Panc1 (cell line): ENCODE measurements at regions not wholly inside any gene's neighbourhood (a gene's known extent, or its start where the extent isn't known, plus 50 kb on each side); places are given as distances from the start of the nearest gene placed in this dataset.

Source experiments
- ATAC-seq: fragments of 200-7000 bp; cut with Tn5 transposase; 2 replicates; pipeline ENCODE4 v1.9.1; 2020; ENCODE audit warnings: mild to moderate bottlenecking, moderate library complexity
- BruUV-seq: library from RNA; stranded (reverse); fragments of 400-500 nt; replicated peaks from 2 replicates; lab custom pipeline; 2021; lab: Mats Ljungman, UMichigan
- CTCF ChIA-PET: fragments of 300-600 bp; sonication (Branson Sonifier 250); formaldehyde crosslinking; loops from one replicate; lab custom pipeline; 2022; ENCODE audit warnings: antibody characterized with exemption; lab: Charles Lee
- POLR2A ChIA-PET: fragments of 300-600 bp; sonication (Branson Sonifier 250); formaldehyde crosslinking; loops from one replicate; lab custom pipeline; 2022; ENCODE audit warnings: antibody characterized with exemption; lab: Charles Lee
- DNase-seq: peaks from one replicate; pipeline ENCODE4 v3.0.0-alpha.2; 2010; ENCODE audit warnings: low read depth, low spot score
- H3K27ac ChIP-seq: 2 replicates; pipeline ENCODE4 v1.5.1; 2011; ENCODE audit warnings: mild to moderate bottlenecking, low read length, inconsistent platforms
- H3K27me3 ChIP-seq: fragments of 200-500 bp; sonication (Bioruptor generic); 2 replicates; pipeline ENCODE4 v1.6.0; 2014; ENCODE audit warnings: low read length, inconsistent platforms; ENCODE audit not compliant: control insufficient read depth, insufficient read depth
- H3K36me3 ChIP-seq: fragments of 200-500 bp; sonication (Bioruptor generic); 2 replicates; pipeline ENCODE4 v1.5.1; 2014; ENCODE audit warnings: inconsistent platforms, mild to moderate bottlenecking, low read length, moderate library complexity; ENCODE audit not compliant: control insufficient read depth, insufficient read depth
- H3K4me1 ChIP-seq: 2 replicates; pipeline ENCODE4 v1.5.1; 2011; ENCODE audit warnings: inconsistent platforms, mild to moderate bottlenecking, low read length, moderate library complexity; ENCODE audit not compliant: control insufficient read depth, insufficient read depth
- H3K4me3 ChIP-seq, 2 experiments: 2 replicates each; pipeline ENCODE4 v1.5.1; 2011 to 2012; ENCODE audit warnings: low read depth in 2 of 2, low read length in 2 of 2, mild to moderate bottlenecking in 2 of 2, inconsistent platforms in 1 of 2, moderate library complexity in 1 of 2
- H3K9me3 ChIP-seq: fragments of 200-500 bp; sonication (Bioruptor generic); 2 replicates; pipeline ENCODE4 v1.5.1; 2014; ENCODE audit warnings: low read depth, mild to moderate bottlenecking, inconsistent platforms, low read length, moderate library complexity; ENCODE audit not compliant: control insufficient read depth, insufficient read depth
- POLR2AphosphoS5 ChIP-seq: IDR thresholded peaks from 2 replicates; pipeline ENCODE4 v1.6.1; 2012; ENCODE audit warnings: mild to moderate bottlenecking, low read depth, low read length, moderate library complexity
- SIN3A ChIP-seq: IDR thresholded peaks from 2 replicates; pipeline ENCODE4 v1.6.1; 2012; ENCODE audit warnings: low read depth, mild to moderate bottlenecking, low read length, moderate library complexity, borderline replicate concordance; ENCODE audit not compliant: insufficient read depth
- TCF7L2 ChIP-seq: IDR thresholded peaks from 2 replicates; pipeline ENCODE4 v1.6.1; 2011; ENCODE audit warnings: mild to moderate bottlenecking, low read depth, low read length, inconsistent platforms
- in situ Hi-C: cut with HindIII; loops from 2 replicates; pipeline ENCODE4 v1.10.0; 2016; ENCODE audit warnings: low sequenced_read_pairs, low pct_unique_long_range_greater_than_20kb
- intact Hi-C: fragments of 100-400 bp; cut with micrococcal nuclease; formaldehyde crosslinking; loops from one replicate; pipeline ENCODE4 v1.10.0; 2022; ENCODE audit not compliant: unreplicated experiment
- TF ChIP-seq, protein P1 (sequence below): fragments of 450-650 bp; IDR thresholded peaks from 2 replicates; pipeline ENCODE4 v1.5.1; 2017; ENCODE audit warnings: mild to moderate bottlenecking
- TF ChIP-seq, protein P2 (sequence below), 2 experiments: IDR thresholded peaks; 2 replicates each; pipeline ENCODE4 v1.6.1; 2011 to 2012; ENCODE audit warnings: low read depth in 2 of 2, control low read depth in 1 of 2, low read length in 1 of 2, mild to moderate bottlenecking in 1 of 2, moderate library complexity in 1 of 2; ENCODE audit not compliant: insufficient read depth in 1 of 2

DNA sequence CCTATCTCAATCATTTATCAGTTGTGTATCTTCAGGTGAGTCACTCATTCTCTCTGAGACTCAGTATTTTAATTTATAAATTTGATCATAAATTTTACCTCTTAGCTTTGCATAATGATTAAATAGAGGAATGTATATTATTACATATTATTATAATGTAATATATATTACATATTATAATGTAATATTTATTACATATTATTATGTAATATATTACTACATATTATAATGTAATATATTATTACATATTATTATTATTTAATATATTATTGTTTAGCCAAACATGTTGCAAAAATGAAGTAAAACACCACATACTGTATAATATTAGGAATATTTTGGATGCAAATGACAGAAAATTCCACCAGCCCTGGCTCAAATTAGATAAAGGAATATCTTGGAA lies 104.7 kb upstream of the NFIA start:
- Histone ChIP-seq H3K27me3 (peaks cover 6% of the 10 kb centered on the region; the same call in 1 of the 2 replicates), H3K27ac (no peak overlapping the region), H3K9me3 (no peaks in the 10 kb centered on the region), H3K4me3 (no peak overlapping the region), H3K4me1 (no peaks in the 10 kb centered on the region; the same call in 1 of the 2 replicates), H3K36me3 (no peaks in the 10 kb centered on the region)
- ATAC-seq (no peak), DNase-seq (no peak)
- ChIA-PET POLR2A (no interaction called here), CTCF (interaction anchor here (0.6 to 2.8 kb wide), 2 partner anchors 63 to 65 kb away, joined by 3 to 13 read pairs; no protein-coding TSS in a partner anchor)
- no TSS peak for BruUV-seq
- in situ Hi-C loops, result no loop called here
- no peak for TF ChIP-seq SIN3A
- intact Hi-C loops, result loop anchor here (2.0 kb wide), 1 partner anchor 65 kb away; no protein-coding TSS in a partner anchor

DNA sequence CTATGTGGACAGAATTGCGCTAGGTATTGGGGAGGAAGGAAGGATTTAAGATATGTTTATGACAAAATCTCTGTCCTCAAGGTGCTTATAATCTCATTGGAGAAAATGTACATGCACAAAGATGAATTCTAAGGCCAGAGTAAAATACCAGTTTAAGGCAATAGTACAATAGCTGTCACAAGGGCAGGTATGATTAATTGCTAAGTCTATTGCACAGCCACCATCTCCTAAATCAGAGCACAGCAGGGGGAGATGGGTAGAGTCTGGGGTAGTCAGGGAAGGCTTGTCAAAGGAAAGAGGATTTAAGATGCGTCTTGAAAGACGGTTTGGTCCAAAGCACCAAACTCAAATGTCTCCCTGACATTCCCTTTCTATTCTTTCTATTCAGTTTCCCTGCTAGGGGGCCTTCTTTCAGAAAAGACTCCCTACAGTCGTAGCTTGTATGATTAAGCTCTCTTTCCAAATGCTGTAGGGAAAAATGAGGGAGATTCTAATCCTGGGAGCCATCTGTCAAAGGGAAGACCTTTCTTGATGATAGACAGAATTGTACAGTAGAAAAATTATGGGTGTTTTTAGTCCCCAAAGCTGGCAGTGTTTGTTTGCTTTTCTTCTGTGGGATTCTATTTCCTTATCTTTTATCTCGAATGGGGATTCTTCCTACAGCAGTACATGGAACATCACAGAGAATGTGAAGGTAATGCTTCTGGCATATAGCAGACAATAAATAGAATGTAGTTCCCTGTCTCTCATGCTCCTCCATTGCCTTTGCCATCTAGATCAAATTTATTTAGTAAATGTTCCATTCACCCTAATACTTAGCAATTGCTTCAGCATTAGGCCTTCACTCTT lies 107.6 kb upstream of the NFIA start:
- Histone ChIP-seq H3K9me3 (no peaks in the 10 kb centered on the region), H3K27me3 (peaks cover 6% of the 10 kb centered on the region; the same call in 1 of the 2 replicates), H3K4me1 (no peaks in the 10 kb centered on the region; the same call in 1 of the 2 replicates), H3K27ac (no peak overlapping the region), H3K4me3 (no peak overlapping the region), H3K36me3 (no peaks in the 10 kb centered on the region)
- CTCF ChIA-PET, result no interaction called here
- ATAC-seq (no peak), DNase-seq (no peak)
- TF ChIP-seq, protein P1, sequence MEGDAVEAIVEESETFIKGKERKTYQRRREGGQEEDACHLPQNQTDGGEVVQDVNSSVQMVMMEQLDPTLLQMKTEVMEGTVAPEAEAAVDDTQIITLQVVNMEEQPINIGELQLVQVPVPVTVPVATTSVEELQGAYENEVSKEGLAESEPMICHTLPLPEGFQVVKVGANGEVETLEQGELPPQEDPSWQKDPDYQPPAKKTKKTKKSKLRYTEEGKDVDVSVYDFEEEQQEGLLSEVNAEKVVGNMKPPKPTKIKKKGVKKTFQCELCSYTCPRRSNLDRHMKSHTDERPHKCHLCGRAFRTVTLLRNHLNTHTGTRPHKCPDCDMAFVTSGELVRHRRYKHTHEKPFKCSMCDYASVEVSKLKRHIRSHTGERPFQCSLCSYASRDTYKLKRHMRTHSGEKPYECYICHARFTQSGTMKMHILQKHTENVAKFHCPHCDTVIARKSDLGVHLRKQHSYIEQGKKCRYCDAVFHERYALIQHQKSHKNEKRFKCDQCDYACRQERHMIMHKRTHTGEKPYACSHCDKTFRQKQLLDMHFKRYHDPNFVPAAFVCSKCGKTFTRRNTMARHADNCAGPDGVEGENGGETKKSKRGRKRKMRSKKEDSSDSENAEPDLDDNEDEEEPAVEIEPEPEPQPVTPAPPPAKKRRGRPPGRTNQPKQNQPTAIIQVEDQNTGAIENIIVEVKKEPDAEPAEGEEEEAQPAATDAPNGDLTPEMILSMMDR, result no peak
- intact Hi-C loops, result loop anchor here (5.0 kb wide), 1 partner anchor 478 kb away; no protein-coding TSS in a partner anchor
- no TSS peak for BruUV-seq
- POLR2A ChIA-PET, result no interaction called here
- in situ Hi-C loops, result no loop called here

DNA sequence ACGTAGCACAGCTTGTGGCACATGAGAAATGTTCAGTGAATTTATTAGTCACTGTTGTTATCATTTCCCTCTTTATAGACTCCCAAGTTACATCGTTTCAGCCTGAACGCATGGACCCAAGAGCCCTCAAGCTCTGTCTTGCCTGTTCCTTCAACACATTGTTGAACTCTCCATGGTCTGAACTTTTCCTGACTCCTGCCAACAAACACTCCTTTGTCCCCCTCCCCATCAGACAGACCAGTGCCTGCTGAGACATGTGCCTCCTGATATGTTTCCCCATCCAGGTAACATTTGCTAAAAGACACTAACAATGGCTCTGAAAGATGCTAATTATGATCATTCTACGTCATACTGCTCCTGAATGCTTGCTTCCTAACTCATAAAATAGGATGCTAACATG lies 108.7 kb upstream of the NFIA start:
- ATAC-seq (no peak), DNase-seq (no peak)
- peaks cover 6% of the 10 kb centered on the region; the same call in 1 of the 2 replicates for H3K27me3 ChIP-seq
- TF ChIP-seq TCF7L2 (no peak), POLR2AphosphoS5 (no peak), SIN3A (no peak)
- TF ChIP-seq, protein P1, result no peak
- TF ChIP-seq, protein P2, sequence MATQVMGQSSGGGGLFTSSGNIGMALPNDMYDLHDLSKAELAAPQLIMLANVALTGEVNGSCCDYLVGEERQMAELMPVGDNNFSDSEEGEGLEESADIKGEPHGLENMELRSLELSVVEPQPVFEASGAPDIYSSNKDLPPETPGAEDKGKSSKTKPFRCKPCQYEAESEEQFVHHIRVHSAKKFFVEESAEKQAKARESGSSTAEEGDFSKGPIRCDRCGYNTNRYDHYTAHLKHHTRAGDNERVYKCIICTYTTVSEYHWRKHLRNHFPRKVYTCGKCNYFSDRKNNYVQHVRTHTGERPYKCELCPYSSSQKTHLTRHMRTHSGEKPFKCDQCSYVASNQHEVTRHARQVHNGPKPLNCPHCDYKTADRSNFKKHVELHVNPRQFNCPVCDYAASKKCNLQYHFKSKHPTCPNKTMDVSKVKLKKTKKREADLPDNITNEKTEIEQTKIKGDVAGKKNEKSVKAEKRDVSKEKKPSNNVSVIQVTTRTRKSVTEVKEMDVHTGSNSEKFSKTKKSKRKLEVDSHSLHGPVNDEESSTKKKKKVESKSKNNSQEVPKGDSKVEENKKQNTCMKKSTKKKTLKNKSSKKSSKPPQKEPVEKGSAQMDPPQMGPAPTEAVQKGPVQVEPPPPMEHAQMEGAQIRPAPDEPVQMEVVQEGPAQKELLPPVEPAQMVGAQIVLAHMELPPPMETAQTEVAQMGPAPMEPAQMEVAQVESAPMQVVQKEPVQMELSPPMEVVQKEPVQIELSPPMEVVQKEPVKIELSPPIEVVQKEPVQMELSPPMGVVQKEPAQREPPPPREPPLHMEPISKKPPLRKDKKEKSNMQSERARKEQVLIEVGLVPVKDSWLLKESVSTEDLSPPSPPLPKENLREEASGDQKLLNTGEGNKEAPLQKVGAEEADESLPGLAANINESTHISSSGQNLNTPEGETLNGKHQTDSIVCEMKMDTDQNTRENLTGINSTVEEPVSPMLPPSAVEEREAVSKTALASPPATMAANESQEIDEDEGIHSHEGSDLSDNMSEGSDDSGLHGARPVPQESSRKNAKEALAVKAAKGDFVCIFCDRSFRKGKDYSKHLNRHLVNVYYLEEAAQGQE (IDR thresholded peaks at IDR 0.05; ENCODE audit: insufficient read depth in 1 of 2, low read depth in 2 of 2, low read length in 1 of 2), result no peak
- in situ Hi-C loops (no loop called here), intact Hi-C loops (loop anchor here (5.0 kb wide), 1 partner anchor 479 kb away; no protein-coding TSS in a partner anchor)
- no peaks in the 10 kb centered on the region for H3K9me3 ChIP-seq
- no peak overlapping the region for H3K4me3 ChIP-seq
- H3K4me1 ChIP-seq, result no peaks in the 10 kb centered on the region; the same call in 1 of the 2 replicates
- CTCF ChIA-PET, result no interaction called here
- H3K27ac ChIP-seq, result no peak overlapping the region
- no TSS peak for BruUV-seq
- POLR2A ChIA-PET, result no interaction called here
- no peaks in the 10 kb centered on the region for H3K36me3 ChIP-seq
